GM21381 (cell line): ENCODE measurements at regions not wholly inside any gene's neighbourhood (a gene's known extent, or its start where the extent isn't known, plus 50 kb on each side); places are given as distances from the start of the nearest gene placed in this dataset.

Experiments used
- ATAC-seq: cut with Tn5 transposase; IDR thresholded peaks from one replicate; pipeline ENCODE4 v1.9.1; 2021; ENCODE audit warnings: mild to moderate bottlenecking, moderate library complexity; ENCODE audit not compliant: unreplicated experiment

DNA sequence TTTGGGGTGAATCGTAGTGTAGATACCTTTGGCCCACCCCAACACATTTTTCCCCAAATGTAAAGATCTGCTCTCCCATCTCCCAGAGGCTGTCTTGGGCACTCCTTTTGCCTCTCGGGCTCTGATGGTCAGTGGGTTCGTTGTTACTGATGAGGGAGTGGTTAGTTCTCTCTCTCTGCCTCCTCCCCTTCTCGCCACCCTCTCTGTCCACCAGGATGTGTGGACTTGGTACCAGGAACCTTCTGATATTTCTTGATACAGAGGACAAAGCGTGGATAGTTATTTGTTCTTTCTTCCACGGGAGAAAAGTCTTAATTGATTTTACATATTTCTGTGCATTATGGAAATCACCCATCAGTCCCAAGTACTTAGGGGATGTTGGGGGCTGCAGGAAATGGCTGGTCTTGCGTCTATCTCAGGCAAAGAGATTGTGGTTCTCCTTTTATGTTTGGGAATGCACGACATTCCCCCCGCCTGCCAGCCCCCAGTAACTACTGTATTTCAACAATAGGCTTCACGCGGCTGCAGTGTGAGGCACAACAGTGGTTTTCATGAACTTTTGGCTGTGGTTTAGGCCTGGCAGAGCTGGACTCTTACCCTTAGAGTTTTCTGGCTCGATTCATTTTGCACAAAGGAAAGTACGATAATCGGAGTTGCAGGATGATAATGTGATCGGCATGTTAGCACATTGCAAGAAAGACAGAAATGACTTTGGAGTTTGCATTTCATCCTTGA, 79.0 kb upstream of the ZNF536 start:
- ATAC-seq, result no peak

DNA sequence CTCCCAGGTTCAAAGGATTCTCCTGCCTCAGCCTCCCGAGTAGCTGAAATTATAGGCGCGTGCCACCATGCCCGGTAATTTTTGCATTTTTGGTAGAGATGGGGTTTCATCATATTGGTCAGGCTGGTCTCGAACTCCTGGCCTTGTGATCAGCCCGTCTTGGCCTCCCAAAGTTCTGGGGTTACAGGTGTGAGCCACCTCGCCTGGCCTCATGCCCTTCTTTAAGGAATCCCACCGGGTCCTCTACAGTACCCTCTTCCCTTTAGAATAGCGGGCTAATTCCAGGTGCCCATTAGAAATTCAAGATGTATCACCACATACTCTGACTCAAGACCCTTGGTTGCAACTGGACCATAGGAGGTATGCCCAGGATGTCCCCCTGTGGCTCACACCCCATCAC, 74.2 kb upstream of the ZNF536 start:
- no peak for ATAC-seq

DNA sequence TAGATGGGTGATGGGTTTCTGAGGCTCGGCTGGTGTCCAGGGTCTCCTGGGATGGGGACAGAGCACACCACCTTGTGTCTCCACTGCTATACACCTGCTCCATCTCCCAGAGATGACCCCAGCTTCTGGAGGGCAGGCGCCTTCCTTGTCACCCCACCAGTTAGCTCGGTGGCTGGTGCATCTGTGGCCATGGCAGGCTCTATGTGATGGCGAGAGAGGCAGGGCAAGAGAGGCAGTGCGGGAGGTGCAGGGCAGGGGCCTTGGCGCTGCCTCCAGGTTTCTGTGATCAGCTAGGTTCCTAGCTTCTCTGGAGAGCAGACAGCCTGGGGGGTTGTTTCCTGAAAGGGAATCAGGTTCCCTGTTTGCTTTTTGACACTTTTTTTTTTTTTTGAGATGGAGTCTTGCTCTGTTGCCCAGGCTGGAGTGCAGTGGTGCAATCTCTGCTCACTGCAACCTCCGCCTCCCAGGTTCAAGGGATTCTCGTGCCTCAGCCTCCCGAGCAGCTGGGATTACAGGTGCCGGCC, 69.0 kb upstream of the ZNF536 start:
- ATAC-seq, result no peak

DNA sequence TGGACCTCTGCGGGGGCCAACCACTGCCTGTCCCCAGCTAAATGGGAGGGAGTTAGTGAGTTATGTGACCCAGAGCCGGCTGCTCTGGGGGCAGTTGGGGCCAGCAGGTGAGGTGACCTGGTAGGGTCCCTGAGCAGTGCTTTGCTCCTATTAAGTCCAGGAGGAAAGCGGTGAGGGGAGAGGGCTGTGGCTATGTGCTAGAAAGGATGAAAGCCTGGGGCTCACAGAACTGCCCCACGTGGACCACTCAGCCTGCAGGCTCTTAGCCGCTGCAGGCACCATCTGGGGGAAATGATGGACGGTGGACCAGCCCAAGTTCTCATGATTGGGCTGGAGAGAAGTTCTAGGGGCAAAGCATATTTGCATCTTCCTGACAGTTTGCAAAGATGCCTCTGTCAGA, 67.6 kb upstream of the ZNF536 start:
- no peak for ATAC-seq

DNA sequence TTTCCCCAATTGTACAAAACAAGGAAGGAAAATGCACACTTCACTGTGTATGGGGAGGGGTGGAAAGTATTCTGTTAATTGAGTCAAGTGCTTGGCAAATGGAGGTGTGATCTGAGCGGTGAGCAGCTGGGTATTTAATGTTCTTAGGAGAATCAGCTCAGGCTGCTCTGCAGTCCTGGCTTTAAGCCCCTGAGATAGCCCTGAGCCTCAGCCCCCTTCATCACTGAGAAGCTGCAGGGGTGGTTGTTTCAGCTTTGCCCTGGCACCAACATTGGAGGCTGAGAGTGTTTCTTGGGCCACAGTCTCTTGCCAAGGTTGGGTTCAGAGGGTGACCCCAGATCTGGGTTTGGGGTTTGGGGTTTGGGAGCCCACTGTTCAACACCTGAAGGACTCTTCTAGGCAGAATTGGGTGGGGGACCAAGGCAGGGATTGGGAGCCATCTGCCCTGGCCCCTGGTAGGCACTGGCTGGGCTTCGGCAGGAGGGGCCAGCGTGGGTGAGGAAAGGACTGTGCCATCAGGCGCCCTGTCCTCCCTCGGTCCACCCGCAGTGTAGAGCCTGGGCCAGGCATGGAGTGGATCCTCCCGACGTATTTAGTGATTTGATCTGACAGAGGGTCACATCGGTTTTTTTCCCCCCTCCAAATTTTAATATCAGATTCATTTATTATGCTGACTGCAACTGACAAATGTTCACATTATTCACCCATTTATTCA, 66.7 kb upstream of the ZNF536 start:
- no peak for ATAC-seq

DNA sequence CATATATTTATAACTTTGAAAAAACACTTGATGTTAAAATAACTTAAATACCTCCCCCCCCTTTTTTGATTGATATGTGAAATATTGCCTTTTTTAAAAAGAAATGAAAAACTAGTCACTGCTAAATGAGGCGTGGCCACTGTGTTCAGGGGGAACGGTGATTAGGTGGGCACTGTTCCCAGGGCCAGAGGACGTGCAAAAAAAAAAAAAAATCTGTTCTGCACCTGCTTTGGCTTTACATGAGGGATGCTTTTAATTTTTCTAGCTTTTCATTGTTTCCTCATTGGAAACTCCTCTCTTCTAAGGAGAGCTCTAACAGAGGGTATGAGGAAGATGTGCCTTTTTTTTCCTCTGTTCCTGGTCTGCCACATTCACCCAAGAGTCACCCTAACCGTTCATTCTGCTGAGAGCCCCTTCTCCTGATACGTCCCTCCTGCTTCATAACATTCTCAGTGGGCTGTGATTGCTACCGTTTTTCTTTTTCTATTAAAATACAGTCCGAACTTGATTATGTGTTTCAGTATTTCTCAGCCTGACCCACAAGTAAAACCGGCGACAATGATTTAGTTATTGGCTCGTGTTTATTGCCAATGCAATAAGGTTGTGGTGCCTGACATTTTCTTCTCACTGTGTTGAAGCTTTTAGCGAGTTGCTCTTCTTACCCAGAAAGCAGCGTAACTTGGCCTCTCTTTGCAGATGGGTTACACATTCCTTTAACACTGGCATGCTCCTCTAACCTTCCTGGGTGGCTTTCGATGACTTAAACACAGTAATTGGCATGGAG, 64.8 kb upstream of the ZNF536 start:
- no peak for ATAC-seq

DNA sequence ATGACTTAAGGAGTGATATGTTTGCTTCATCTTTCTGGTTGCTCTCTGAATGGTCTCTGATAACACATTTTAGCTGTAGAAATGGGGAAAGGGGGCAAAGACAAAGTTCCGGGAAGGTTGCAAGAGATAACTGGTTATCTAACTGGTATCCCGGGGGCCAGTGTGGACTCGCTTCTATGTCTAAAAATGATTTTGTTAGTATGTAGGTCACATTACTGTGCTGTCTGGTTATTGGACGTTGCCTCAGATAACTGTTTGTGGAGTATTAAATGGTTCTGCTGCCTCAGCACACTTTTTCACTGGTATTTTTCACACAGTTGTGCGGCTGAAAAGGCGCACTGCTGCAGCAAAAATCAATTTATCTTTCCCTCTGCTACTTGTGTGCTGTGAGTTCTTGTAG, 63.0 kb upstream of the ZNF536 start:
- ATAC-seq, result no peak

DNA sequence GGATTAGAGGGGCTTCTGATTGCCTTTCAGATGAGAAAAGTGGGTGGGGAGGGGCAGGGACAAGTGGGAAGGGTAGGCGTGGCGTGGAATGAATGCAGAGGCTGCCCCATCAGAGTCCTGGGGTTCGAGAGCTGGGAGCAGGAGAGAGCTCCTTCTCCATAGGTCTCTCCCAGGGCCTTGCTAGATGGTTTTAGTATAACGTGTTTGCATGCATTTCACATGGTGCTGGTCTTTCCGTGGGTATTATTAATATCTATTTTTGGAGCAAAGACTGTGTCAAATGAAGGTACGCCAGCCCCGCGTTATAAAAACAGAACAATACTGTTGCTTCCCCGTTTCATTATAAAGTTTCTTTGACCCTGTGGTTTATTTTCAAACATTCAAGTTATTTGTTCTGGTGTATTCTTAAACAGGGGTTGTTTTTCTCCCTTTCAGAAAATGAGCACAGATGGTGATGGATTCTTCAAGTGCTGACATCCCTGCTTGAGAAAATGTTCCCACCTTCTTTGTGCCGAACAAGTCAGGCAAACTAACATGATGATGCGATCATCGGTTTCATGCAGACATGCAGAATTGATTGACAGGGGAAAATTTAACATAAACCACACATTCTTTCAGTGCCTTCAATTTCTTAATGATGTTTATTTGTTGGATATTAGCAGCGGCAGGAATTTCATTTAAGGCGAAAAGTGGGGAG, 62.1 kb upstream of the ZNF536 start:
- no peak for ATAC-seq

DNA sequence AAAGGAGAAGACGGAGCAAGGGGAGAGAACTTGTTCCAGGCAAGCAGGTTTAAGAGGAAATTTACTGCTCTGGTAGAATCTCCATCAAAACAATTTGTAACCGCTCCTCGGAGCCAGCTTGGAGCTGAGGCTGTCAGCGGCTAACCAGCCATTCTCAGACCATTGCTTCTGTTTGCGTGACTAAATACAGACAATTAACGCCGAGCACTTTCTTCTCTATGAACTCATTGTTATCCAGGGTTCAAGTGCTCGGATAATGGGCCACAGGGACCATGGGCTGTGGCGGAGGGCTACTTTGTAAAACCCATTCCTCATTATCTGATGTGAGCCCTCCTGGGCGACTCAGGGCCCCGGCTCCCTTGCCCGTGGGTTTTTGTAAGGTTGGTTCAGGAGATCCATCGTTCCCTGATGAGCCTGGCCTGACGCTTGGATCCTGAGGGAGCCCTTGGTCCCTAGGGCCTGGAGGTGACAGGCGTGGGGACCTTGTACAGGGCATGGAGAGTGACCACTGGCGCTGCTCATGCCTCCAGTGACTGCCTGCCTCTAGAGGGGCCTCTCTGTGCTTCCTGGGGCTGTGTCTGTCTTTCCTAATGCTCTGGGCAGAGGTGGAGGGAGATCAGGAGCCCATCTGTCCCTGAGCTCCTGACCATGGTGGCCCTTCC, 61.5 kb upstream of the ZNF536 start:
- ATAC-seq, result no peak

DNA sequence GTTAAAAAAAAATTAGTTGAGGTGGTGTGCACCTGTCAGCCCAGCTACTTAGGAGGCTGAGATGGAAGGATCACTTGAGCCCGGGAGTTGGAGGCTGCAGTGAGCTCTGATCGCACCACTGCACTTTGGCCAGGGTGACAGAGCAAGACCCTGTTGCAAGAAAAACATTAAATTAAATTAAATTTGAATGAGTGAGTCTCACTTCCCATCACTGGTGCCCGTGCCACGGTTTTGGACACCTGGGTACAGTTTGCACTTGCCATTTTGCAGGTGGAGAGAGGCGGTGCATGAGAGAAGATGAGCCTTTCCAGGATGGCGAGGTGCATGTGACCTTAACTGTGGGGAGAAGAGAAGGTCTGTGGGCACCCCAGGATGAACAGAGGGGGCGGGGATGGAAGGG, 60.3 kb upstream of the ZNF536 start:
- ATAC-seq, result no peak

DNA sequence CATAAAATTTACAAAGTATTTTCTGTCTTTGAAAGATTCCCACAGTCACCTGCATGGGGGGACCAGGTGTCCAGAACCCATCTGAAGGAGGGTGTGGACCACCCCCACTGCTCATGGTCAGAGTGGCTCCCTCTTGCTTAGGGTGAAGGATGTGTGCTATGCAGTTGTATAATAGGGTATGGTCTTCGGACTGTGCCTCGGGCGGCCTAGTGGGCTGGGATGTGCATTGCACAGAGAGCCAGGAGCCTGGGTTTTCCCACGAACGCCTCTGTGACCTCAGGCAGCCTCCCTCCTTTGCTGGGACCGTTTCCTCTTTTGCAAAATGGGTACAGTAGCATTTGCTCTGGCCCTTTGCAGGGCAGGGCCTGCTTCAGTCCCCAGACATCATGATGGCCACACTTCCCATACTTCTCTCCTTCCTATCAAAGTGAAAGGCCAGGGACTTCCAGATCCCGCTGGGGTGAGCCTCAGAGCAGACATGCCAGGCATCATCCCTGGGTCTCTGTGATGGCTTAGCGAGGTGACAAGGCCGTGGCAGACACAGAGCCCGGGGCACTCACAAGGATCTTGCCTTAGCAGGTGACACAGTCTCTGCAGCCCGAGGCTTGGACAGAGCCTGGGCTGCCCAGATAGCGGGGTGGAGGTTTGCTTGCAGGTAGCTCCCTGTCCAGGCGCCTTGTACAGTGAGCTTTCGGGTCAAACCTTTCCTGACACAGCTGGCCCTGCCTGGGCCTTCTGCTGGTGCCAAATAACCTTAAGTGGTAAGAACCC, 59.4 kb upstream of the ZNF536 start:
- ATAC-seq, result no peak

DNA sequence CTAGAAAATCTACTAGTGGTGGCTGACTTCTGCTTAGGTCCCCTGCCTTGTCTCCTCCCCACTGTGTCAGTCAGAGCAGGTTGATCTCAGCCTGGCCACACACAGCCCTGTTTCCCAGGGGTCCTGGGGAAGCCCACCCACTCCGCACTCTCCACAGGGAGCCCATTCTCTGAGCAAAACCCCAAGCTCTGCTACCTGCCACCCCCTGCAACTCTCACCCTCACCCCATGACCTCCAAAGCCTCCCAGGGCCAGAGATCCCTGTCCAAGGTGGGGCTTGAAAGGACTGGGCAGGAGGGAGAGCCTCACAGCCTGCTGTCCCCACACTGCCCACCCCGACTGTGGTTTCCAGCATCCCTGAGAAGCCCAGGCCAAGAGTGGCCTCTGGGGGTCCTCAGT, 58.8 kb upstream of the ZNF536 start:
- no peak for ATAC-seq

DNA sequence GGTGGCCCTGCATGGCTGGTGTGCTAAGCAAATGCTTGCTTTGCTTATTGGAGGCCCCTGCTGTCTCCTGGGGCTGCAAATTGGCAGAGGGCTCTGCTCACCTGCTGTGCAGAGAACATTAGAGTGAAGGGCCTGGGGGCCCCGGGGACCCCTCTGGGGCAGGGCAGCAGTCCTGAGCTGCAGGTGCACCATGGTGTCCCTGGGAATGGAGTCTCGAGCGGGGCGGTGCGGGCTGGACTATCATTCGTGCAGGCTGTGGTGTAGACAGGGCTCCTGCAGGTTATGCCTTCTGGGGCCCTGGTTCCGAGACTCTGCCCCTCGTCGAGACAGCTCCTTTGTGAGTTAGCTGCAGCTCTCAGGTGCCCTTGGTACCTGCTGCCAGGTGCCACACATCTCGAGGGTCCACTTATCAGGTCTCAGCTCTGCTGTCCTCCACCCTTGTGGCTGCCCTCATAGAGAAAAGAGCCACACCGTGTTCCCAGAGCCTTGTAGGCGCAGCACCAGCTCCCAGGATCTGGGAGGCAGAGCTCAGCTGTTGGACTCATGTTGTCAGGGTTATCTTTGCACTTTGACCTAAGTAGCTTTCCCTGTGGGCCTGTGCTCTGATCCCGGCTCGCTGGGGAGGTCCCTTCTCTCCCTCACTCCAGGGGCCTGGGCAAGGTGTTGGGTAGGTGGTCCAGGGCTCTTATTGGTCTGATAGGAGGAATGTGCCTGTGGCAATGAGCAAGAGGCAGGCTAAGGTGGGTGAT, 58.0 kb upstream of the ZNF536 start:
- ATAC-seq, result no peak

DNA sequence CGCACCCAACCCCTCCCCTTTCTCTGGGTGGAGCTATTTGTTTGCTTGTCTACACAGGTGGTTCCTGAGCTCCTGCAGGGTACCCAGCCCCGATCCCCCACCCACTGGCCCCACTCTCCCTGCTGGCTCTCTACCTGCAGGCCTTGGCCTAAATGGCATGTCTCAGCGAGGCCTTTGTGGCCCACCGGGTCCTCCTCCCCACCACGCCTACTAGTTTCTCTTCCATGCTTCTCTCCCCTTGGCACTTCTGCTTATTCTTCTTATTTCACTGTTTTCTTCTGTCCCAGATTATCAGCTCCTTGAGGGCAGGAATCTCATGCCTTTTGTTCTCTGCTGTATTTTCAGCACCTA, 57.4 kb upstream of the ZNF536 start:
- ATAC-seq, result no peak

DNA sequence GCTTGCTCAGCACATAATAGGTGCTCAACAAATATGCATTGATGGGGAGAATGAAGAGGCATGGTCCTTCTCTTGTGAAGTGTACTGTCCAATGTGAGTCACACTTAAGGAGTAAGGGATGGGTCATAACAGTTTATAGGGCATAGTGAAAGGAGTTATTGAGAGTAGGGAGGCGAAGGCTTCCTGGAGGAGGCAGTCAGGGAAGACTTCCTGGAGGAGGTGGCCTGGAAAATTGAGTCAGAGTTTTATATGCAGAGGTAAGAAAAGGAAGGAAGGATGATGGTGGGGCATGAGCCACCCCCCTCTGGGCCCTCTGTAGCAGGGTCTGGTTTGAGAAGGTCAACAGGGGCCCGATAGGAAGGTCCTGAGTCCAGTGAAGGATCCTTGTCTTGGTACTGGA, 57.0 kb upstream of the ZNF536 start:
- no peak for ATAC-seq

DNA sequence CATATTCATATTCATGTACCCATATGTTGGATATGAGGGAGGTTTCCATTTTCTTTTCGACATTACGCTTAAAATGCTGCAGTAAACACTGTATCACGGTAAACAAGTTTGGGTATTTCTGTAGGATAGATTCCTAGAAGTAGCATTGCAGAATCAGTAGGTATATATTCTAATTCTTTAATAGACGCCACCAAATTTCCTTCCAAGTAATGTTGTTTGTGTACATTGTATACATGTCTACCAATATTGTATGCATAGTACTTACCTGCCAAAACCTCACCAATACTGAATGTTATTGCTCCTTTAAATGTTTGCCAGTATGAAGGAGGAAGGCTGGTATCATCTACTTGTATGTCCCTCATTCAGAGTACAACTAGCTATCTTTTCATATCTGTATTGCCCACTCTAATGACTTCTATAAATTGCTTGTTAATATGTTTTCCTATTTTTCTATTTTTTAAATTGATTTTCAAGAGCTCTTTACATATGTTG, 56.1 kb upstream of the ZNF536 start:
- no peak for ATAC-seq

DNA sequence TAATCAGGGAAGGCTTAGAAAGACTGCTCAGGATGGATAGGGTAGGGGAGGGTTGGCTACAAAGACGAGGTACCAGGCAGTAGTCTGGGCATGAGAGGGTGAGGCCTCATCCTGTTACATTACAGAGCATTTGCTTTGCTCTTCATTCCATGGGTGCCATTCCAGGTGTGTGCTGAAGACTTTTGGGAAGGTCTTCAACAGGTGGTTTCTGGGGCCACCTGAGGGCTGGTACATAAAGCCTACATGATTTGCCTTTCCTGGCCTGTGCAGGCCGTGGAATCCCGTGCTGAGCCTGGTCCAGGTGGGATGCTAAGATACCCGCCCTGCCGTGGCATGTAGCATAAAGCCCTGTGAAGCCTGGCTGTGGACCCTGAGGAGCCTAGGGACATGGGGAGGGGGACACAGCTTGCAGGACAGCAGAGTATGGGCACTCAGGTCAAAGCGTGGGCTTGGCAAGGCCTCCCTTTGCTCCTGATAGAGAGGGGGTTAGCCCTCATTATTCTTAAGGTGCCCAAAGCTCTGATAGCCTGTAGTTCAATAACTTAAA, 55.6 kb upstream of the ZNF536 start:
- no peak for ATAC-seq

DNA sequence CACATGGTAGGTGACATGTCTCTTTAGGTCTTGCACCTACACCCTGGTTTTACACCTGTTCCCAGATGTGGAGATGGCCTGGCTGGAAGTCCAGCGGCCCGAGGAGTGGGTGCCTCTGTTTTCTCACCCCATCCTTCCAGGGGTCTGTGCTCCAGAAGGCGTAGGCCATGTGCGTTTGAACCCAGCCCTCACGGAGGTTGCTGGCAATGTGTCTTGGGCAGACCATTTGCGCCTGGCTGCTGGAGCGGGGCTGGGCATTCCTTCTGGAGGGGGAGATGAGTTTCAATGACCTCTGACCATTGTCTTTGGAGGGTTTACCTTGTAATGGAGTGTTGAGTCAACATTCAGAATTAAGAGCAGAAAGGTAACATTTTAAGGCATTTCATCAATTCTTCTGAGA, 54.8 kb upstream of the ZNF536 start:
- no peak for ATAC-seq

DNA sequence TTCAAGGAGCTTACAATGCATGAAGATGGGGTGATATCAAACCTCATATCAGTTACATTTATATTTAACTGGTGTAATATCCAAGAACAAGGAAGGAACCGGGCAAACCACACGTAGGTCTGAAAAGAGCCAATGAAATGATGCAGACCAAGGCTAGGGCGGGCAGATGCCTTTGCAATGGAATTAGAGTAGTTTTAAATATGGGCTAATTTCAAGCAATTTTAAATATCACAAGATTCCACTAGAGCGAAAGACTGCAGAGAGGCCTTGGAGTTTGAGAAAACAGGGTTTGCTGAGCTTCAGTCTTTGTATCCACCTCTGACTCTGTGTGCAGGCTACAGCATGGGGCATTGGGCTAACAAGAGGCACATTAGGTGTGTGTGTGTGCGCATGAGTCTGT, 53.9 kb upstream of the ZNF536 start:
- no peak for ATAC-seq
